Gastroesophageal sphincter (tissue), 3 donors: ENCODE measurements at regions not wholly inside any gene's neighbourhood (a gene's known extent, or its start where the extent isn't known, plus 50 kb on each side); places are given as distances from the start of the nearest gene placed in this dataset.

ENCODE experiments used
- POLR2A ChIP-seq, 2 donors: fragments of 450-650 bp; IDR thresholded peaks; one replicate each; pipeline ENCODE4 v1.6.1; 2017; ENCODE audit warnings: antibody characterized with exemption in 2 of 2, mild to moderate bottlenecking in 2 of 2, moderate library complexity in 1 of 2
- POLR2AphosphoS5 ChIP-seq: sonication (generic); formaldehyde crosslinking; IDR thresholded peaks from one replicate; pipeline ENCODE4 v1.6.1; 2017; ENCODE audit warnings: antibody characterized with exemption
- TF ChIP-seq, protein P1 (sequence below), 4 experiments: fragments of 200-600 bp in 2 of 4; fragments of 450-650 bp in 2 of 4; sonication (generic) in 1 of 4; IDR thresholded peaks; one replicate each; pipeline ENCODE4 v1.5.1; 2017 to 2019; ENCODE audit warnings: antibody characterized with exemption in 4 of 4, mild to moderate bottlenecking in 2 of 4, moderate library complexity in 2 of 4

DNA sequence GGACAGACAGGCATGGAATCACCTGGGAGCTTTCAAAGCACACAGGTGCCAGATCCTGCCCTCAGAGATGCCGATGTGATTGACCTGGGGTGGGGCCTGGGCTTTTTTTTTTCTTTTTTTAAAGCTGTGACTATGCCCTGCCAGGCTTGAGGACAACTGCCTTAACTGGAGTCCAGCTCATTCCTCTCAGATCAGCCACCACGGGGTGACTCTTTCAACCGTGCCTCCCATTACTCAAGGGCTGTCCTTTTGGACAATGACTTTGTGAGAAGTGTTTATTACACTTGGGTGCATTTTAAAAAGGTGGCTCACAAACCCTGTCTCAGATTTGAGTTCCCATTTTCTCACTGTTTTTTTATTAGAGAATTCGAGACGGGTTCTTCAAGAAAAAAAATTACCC is 57.1 kb upstream of the RALY start:
- TF ChIP-seq POLR2A (IDR thresholded peaks at IDR 0.05) = no peak
- TF ChIP-seq, protein P1, sequence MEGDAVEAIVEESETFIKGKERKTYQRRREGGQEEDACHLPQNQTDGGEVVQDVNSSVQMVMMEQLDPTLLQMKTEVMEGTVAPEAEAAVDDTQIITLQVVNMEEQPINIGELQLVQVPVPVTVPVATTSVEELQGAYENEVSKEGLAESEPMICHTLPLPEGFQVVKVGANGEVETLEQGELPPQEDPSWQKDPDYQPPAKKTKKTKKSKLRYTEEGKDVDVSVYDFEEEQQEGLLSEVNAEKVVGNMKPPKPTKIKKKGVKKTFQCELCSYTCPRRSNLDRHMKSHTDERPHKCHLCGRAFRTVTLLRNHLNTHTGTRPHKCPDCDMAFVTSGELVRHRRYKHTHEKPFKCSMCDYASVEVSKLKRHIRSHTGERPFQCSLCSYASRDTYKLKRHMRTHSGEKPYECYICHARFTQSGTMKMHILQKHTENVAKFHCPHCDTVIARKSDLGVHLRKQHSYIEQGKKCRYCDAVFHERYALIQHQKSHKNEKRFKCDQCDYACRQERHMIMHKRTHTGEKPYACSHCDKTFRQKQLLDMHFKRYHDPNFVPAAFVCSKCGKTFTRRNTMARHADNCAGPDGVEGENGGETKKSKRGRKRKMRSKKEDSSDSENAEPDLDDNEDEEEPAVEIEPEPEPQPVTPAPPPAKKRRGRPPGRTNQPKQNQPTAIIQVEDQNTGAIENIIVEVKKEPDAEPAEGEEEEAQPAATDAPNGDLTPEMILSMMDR (IDR thresholded peaks at IDR 0.05) = no peak
- TF ChIP-seq POLR2AphosphoS5 = no peak
